ENCODE measurements at regions not wholly inside any gene's neighbourhood (a gene's known extent, or its start where the extent isn't known, plus 50 kb on each side); places are given as distances from the start of the nearest gene placed in this dataset.

- CTCF ChIA-PET = no interaction called here
- POLR2A ChIA-PET = no interaction called here
- no peak for DNase-seq (ENCODE audit: extremely low spot score)
- TF ChIP-seq CTCF (IDR thresholded peaks at IDR 0.05; ENCODE audit: control extremely low read depth, extremely low read depth, low read depth, missing control alignments) = no peak
Observed at GRCh38 chr1:17883662-17884395, 128.7 kb downstream of the ACTL8 start.

- TF ChIP-seq CTCF (IDR thresholded peaks at IDR 0.05; ENCODE audit: control extremely low read depth, extremely low read depth, low read depth, missing control alignments) = no peak
- no peak for DNase-seq (ENCODE audit: extremely low spot score)
- POLR2A ChIA-PET = no interaction called here
- CTCF ChIA-PET = no interaction called here
Observed at GRCh38 chr1:17885663-17886320, 130.7 kb downstream of the ACTL8 start.

- no peak for TF ChIP-seq CTCF (IDR thresholded peaks at IDR 0.05; ENCODE audit: control extremely low read depth, extremely low read depth, low read depth, missing control alignments)
- ChIA-PET CTCF (no interaction called here), POLR2A (no interaction called here)
- DNase-seq (ENCODE audit: extremely low spot score) = no peak
Observed at GRCh38 chr1:17886386-17886785, 131.3 kb downstream of the ACTL8 start.

GRCh38 chr1:17886838-17887441 is 131.8 kb downstream of the ACTL8 start:
- ChIA-PET CTCF (no interaction called here), POLR2A (no interaction called here)
- no peak for DNase-seq (ENCODE audit: extremely low spot score)
- no peak for TF ChIP-seq CTCF (IDR thresholded peaks at IDR 0.05; ENCODE audit: control extremely low read depth, extremely low read depth, low read depth, missing control alignments)

GRCh38 chr1:17887661-17888371 is 132.7 kb downstream of the ACTL8 start:
- no peak for TF ChIP-seq CTCF (IDR thresholded peaks at IDR 0.05; ENCODE audit: control extremely low read depth, extremely low read depth, low read depth, missing control alignments)
- POLR2A ChIA-PET = no interaction called here
- CTCF ChIA-PET = no interaction called here
- DNase-seq (ENCODE audit: extremely low spot score) = no peak

GRCh38 chr1:17890056-17890814 is 135.1 kb downstream of the ACTL8 start:
- ChIA-PET POLR2A (no interaction called here), CTCF (no interaction called here)
- TF ChIP-seq CTCF (IDR thresholded peaks at IDR 0.05; ENCODE audit: control extremely low read depth, extremely low read depth, low read depth, missing control alignments) = no peak
- no peak for DNase-seq (ENCODE audit: extremely low spot score)
